Mesothelial cell of epicardium (in vitro differentiated cells): ENCODE measurements at regions not wholly inside any gene's neighbourhood (a gene's known extent, or its start where the extent isn't known, plus 50 kb on each side); places are given as distances from the start of the nearest gene placed in this dataset.

Experiments used
- DNase-seq, 2 experiments: peaks; one replicate each; pipeline ENCODE4 v3.0.0; 2021; ENCODE audit warnings: low spot score in 2 of 2; ENCODE audit not compliant: unreplicated experiment in 2 of 2
- H3K27ac Mint-ChIP-seq: 2 replicates; pipeline ENCODE4 v1.8.0; 2021; ENCODE audit warnings: mixed read lengths
- H3K27me3 Mint-ChIP-seq: 2 replicates; pipeline ENCODE4 v1.8.0; 2021; ENCODE audit warnings: low read depth, mixed read lengths
- H3K36me3 Mint-ChIP-seq: 2 replicates; pipeline ENCODE4 v1.8.0; 2021; ENCODE audit warnings: mixed read lengths
- H3K4me1 Mint-ChIP-seq: 2 replicates; pipeline ENCODE4 v1.8.0; 2021; ENCODE audit warnings: mixed read lengths
- H3K4me3 Mint-ChIP-seq: 2 replicates; pipeline ENCODE4 v1.8.0; 2021; ENCODE audit warnings: mild to moderate bottlenecking, moderate library complexity, mixed read lengths
- H3K9me3 Mint-ChIP-seq: 2 replicates; pipeline ENCODE4 v1.8.0; 2021; ENCODE audit warnings: mixed read lengths
- TF ChIP-seq, protein P1 (sequence below): fragments of 200-600 bp; sonication (generic); IDR thresholded peaks from one replicate; pipeline ENCODE4 v1.5.0; 2021; ENCODE audit warnings: antibody characterized with exemption; ENCODE audit not compliant: unreplicated experiment

DNA sequence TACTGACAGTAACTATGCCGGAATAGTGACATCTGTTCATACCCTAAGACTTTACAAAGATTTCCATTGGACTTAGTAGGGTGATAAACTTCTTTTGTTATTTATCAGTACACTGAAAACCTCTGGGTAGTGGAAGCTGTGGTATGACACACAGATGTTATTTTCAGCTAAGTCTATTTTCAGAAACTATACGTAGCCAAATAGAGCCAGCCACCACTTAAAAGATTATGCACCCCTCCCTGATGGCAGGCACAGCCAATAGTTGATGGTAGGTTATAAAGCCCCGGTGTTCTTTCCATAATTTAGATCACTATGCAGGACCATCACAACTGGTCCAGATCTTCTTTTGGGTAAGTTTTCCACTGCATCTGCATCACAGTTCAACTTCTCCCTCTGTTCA, 1603.2 kb upstream of the PABPC4L start:
- Mint-ChIP-seq H3K4me3 (no peak overlapping the region), H3K9me3 (no peaks in the 10 kb centered on the region), H3K27me3 (no peaks in the 10 kb centered on the region), H3K36me3 (no peaks in the 10 kb centered on the region), H3K27ac (no peak overlapping the region), H3K4me1 (peaks cover 3% of the 10 kb centered on the region)
- DNase-seq = no peak
- TF ChIP-seq, protein P1, sequence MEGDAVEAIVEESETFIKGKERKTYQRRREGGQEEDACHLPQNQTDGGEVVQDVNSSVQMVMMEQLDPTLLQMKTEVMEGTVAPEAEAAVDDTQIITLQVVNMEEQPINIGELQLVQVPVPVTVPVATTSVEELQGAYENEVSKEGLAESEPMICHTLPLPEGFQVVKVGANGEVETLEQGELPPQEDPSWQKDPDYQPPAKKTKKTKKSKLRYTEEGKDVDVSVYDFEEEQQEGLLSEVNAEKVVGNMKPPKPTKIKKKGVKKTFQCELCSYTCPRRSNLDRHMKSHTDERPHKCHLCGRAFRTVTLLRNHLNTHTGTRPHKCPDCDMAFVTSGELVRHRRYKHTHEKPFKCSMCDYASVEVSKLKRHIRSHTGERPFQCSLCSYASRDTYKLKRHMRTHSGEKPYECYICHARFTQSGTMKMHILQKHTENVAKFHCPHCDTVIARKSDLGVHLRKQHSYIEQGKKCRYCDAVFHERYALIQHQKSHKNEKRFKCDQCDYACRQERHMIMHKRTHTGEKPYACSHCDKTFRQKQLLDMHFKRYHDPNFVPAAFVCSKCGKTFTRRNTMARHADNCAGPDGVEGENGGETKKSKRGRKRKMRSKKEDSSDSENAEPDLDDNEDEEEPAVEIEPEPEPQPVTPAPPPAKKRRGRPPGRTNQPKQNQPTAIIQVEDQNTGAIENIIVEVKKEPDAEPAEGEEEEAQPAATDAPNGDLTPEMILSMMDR = no peak

GRCh38 chr4:135777361-135777760, 1575.8 kb upstream of the PABPC4L start:
- Mint-ChIP-seq H3K27ac (no peak overlapping the region), H3K9me3 (peaks cover 19% of the 10 kb centered on the region), H3K27me3 (no peaks in the 10 kb centered on the region), H3K36me3 (peaks cover 1% of the 10 kb centered on the region), H3K4me3 (no peak overlapping the region), H3K4me1 (no peaks in the 10 kb centered on the region)
- DNase-seq = no peak
- TF ChIP-seq, protein P1 = no peak

DNA sequence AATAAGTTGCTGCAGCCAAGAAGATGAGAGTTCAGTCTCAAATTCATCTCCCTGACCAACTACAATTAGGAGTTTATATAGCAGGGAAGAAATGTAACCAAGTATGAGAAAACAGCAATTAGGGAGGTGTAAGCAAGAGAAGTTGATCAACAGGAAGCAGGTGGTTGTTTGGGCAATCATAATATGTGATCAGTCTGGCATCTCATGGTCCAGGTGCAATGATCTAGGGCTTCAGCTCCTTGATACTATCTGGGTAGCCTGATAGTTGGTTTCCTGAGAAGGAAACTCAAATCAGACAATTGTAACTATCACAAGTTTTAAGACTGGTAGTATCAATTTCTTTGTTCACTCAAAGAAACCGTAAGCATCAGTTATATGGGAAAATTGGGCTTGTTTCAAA, 1574.3 kb upstream of the PABPC4L start:
- Mint-ChIP-seq H3K4me3 (no peak overlapping the region), H3K9me3 (peaks cover 19% of the 10 kb centered on the region), H3K27ac (no peak overlapping the region), H3K4me1 (no peaks in the 10 kb centered on the region), H3K36me3 (peaks cover 1% of the 10 kb centered on the region), H3K27me3 (no peaks in the 10 kb centered on the region)
- DNase-seq = no peak
- TF ChIP-seq, protein P1 = no peak

DNA sequence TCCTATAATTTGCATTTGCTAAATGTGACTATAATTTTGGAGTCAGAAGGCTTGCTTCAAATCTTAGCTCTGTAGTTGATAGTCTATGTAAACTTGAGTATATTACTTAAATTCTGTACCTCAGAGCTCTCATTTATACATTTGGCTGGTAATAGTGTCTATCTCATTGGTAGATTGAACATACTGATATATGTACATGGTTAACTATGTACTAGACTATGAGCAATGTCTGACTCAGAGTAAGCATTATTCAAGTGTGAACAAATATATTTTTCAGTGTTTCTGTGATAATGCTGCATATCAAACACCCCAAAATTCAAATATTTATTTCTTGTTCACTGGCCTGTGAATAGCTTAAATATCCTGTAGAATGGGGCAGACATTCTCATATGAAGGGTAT, 1568.9 kb upstream of the PABPC4L start:
- no peak for DNase-seq

GRCh38 chr4:135744928-135745327, 1543.3 kb upstream of the PABPC4L start:
- no peaks in the 10 kb centered on the region for H3K4me1 Mint-ChIP-seq
- no peak overlapping the region for H3K4me3 Mint-ChIP-seq
- DNase-seq = no peak
- no peaks in the 10 kb centered on the region for H3K27me3 Mint-ChIP-seq
- H3K27ac Mint-ChIP-seq = no peak overlapping the region
- peaks cover 22% of the 10 kb centered on the region for H3K9me3 Mint-ChIP-seq
- no peaks in the 10 kb centered on the region for H3K36me3 Mint-ChIP-seq
- TF ChIP-seq, protein P1 = no peak

More for the DNA sequence above, 1568.9 kb upstream of the PABPC4L start:
- Mint-ChIP-seq H3K27me3 (no peaks in the 10 kb centered on the region), H3K4me3 (no peak overlapping the region), H3K36me3 (peaks cover 5% of the 10 kb centered on the region), H3K4me1 (no peaks in the 10 kb centered on the region), H3K27ac (no peak overlapping the region), H3K9me3 (peaks cover 24% of the 10 kb centered on the region)
- TF ChIP-seq, protein P1 = no peak

GRCh38 chr4:135741583-135741982, 1540.0 kb upstream of the PABPC4L start:
- TF ChIP-seq, protein P1 = no peak
- no peaks in the 10 kb centered on the region for H3K36me3 Mint-ChIP-seq
- H3K27ac Mint-ChIP-seq = no peak overlapping the region
- H3K27me3 Mint-ChIP-seq = no peaks in the 10 kb centered on the region
- peaks cover 7% of the 10 kb centered on the region for H3K9me3 Mint-ChIP-seq
- DNase-seq = no peak
- H3K4me3 Mint-ChIP-seq = no peak overlapping the region
- no peaks in the 10 kb centered on the region for H3K4me1 Mint-ChIP-seq
